ENCODE measurements at regions not wholly inside any gene's neighbourhood (a gene's known extent, or its start where the extent isn't known, plus 50 kb on each side); places are given as distances from the start of the nearest gene placed in this dataset.
"Not testable (repeated sequence)": the region's sequence is repeated elsewhere in the genome, so short reads cannot be mapped to it uniquely, and the experiment has no call there.

- no peak for DNase-seq (ENCODE audit: low spot score)
Observed at GRCh38 chr14:37844614-37845013, 249.2 kb downstream of the TTC6 start.

- DNase-seq (ENCODE audit: low spot score), result no peak
Observed at GRCh38 chr14:37848985-37849621, 253.7 kb downstream of the TTC6 start.

GRCh38 chr14:37851054-37851453 is 255.6 kb downstream of the TTC6 start:
- no peak for DNase-seq (ENCODE audit: low spot score)

GRCh38 chr14:37855871-37856270 is 260.4 kb downstream of the TTC6 start:
- DNase-seq (ENCODE audit: low spot score), result no peak

GRCh38 chr14:37857774-37858266 is 262.4 kb downstream of the TTC6 start:
- no peak for DNase-seq (ENCODE audit: low spot score)

DNA sequence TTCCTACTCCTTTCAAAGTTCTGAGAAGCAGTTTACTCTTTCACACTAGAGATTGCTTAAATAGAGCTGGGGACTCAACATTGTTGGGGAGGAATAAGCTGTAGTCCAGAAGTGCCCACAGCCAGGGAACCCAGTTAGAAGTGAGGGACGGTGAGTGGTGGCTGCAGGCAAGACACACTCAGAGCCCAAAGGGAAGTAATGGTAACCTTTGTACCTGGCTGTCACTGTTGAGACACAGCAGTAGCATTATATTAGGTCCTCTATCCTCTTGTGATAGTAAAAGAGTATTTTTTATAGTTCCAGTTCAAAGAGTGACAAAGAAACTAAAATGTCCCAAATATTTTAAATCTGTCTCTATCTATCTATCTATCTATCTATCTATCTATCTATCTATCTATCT is 263.3 kb downstream of the TTC6 start:
- no peak for DNase-seq (ENCODE audit: low spot score)

- no peak for DNase-seq (ENCODE audit: low spot score)
Observed at GRCh38 chr14:37859177-37859576, 263.7 kb downstream of the TTC6 start.

DNA sequence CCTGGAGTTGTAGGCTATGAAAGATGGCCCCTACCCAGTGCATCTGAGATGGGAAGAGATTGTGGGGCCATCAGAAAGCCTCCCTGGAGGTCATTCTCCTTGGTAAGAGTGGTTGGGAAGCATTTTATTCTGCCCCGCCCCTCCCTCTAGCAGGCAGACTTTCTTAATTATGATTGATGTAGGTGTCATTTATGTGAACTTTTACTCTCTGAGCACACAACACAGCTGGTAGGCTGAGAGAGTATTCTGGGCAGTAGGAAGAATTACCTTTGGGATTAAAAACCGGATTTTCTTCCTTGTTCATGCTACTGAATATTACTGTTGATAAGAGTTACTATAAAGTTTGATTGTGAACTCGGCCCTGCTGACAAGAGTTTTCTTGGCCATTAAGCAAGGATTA is 266.8 kb downstream of the TTC6 start:
- no peak for DNase-seq (ENCODE audit: low spot score)

DNA sequence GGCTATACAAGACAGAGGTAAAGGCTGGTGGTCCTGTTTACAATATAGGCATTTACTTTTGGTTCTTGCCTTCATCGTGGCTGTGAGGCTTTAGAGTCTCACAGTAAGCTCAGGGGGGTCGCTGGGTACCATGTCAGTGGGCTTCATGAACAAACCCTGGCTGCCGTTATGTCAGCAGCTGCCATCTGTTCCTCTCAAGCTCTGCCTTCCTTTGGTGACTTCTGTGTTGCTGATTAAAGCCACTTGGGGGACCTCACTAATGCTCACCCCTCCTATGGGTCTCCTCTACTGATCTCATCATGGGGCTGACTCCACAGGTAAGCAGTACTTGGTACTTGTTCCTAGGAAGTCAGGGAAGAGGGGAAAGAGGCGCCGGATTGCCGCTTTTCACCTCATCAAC is 268.7 kb downstream of the TTC6 start:
- DNase-seq (ENCODE audit: low spot score), result no peak

GRCh38 chr14:37864861-37865718 is 269.7 kb downstream of the TTC6 start:
- no peak for DNase-seq (ENCODE audit: low spot score)

DNA sequence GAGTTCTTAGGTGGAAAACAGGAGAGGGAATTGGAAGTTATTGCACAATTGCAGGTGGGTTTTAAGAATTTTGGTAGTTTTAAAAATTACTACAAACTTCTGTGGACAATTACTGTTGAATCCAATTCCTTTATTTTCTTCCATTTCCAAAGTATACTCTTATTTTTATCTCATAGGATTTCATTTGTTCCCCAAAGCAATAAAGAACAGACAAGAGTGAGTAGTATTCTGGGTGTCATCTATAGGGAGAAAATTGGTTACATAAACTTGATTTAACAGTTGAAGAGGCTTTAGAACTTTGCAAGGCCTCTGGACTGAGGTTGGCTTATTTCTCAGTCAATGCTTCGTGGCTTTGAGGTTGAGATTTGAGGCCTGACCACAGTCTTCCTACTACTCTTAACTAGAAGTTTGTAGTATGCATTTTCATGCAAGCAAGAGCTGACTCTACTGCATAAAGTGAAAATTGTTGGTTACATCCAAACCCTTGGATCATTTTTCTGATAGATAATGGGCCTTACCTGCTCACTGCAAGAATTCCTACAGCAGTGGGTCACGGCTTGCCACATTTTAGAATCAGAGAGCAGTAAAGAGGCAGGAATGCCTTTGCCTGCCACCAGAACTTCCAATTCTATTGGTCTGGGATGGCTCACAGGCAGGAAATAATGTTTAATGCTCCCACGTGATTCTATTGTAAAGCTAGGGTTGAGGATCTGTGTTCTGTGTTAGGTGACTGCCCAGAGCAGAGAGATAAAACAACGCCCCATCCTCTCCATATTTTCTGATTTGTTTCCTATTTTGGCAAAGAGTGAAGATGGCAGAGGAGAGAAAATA is 270.5 kb downstream of the TTC6 start:
- no peak for DNase-seq (ENCODE audit: low spot score)

GRCh38 chr14:37869633-37870032 is 274.2 kb downstream of the TTC6 start:
- no peak for DNase-seq (ENCODE audit: low spot score)

- no peak for DNase-seq (ENCODE audit: low spot score)
Observed at GRCh38 chr14:37870170-37870569, 274.7 kb downstream of the TTC6 start.

DNA sequence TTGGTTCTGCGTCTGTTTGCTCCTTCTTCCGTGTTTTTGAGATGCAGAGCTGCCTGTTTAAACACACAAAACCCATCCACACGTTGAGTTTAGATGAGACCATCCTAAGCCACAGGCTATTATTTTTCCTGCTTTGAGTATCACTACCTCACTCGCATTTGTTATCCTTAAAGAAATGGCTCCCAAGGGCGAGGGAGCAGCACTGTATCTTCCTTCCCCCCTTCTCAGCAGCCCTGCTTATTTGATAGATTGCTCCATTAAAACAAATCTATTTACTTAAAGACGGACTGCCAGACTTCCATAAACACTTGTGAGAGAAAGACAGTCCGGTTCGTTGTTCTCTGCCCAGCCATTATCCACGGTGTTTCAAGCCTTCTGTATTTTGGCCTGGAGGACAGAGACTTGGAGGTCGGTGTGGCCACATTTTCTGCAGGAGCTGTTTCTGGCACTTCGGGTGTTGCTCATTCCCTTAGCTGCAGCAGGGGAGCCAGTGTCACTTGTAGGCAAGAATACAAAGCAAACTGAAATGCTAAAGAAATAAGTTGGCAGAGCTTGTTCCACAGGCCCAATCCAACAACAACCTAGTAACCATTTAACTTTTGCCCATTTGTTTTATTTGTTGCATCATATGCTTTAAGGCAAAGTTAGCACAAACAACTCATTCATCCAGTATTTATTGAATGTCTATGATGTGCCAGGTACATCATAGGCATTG is 275.4 kb downstream of the TTC6 start:
- DNase-seq (ENCODE audit: low spot score), result no peak

DNA sequence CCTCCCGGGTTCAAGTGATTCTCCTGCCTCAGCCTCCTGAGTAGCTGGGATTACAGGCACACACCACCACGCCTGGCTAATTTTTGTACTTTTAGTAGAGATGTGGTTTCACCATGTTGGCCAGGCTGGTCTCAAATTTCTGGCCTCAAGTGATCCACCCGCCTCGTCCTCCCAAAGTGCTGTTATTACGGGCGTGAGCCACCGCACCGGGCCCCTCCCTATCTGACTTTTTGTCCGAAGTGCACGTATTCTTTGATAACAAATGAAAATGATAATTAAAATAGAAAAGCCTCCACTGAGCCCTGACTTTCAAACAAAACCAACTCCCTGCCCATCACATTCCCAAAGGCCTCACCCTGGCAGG is 278.6 kb downstream of the TTC6 start:
- not testable (repeated sequence) for DNase-seq (ENCODE audit: low spot score)

- DNase-seq (ENCODE audit: low spot score), result peak; percentile 52
Observed at GRCh38 chr14:37874429-37875109, 279.1 kb downstream of the TTC6 start.

- DNase-seq (ENCODE audit: low spot score), result no peak
Observed at GRCh38 chr14:37888234-37888633, 292.8 kb downstream of the TTC6 start.

DNA sequence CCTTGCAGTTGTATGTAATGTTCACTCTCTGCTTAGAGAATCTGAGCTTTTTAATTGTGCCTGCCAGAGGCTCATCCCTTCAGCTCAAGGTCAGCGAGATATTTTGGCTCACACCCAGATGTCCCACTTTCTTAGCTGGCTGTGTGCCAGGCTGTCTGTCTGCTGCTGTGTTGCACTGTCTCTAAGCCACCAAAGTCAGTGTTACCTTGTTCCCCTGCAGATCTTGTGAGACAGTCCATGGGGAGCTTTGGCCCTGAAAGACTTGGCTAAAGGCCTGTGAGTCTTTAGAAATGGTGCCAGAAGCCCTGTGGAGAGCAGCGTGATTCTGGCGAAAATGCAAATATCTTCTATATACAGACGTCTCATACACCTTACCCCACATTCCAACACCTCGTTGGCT is 293.7 kb downstream of the TTC6 start:
- DNase-seq (ENCODE audit: low spot score), result no peak

GRCh38 chr14:37890095-37890494 is 294.7 kb downstream of the TTC6 start:
- DNase-seq (ENCODE audit: low spot score), result no peak

- DNase-seq (ENCODE audit: low spot score), result not testable (repeated sequence)
Observed at GRCh38 chr14:37891500-37891899, 296.1 kb downstream of the TTC6 start.

DNA sequence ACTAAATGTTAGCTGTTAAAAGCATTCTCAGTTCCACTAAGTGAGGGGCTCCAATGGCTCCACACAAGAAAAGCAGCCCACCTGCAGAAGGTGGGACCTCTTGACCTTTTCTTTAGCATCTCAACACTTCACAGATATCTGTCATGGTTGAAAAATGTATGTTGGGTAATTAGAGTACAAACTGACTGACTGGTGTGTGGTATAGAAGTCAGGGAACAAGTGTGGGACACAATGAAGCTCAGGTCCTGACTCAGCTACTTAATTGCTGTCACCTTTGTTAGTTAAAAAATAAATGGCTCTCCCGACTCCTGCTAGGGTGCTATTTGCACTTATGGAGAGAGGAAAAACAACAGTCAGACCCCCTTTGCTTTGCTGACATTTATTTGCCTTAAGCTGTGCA is 299.0 kb downstream of the TTC6 start:
- DNase-seq (ENCODE audit: low spot score), result no peak
